Ascending aorta (tissue), 2 donors: ENCODE measurements at regions not wholly inside any gene's neighbourhood (a gene's known extent, or its start where the extent isn't known, plus 50 kb on each side); places are given as distances from the start of the nearest gene placed in this dataset.

ENCODE experiments used
- DNase-seq, 2 donors: peaks; one replicate each; pipeline ENCODE4 v3.0.0-alpha.2; 2019; ENCODE audit warnings: low spot score in 2 of 2
- H3K27ac ChIP-seq, 2 donors: fragments of 200-600 bp; sonication (generic); one replicate each; pipeline ENCODE4 v1.5.1; 2016 to 2017; ENCODE audit warnings: mild to moderate bottlenecking in 1 of 2
- H3K27me3 ChIP-seq: fragments of 200-600 bp; sonication (generic); one replicate; pipeline ENCODE4 v1.5.1; 2017
- H3K36me3 ChIP-seq, 2 donors: fragments of 200-600 bp; sonication (generic); one replicate each; pipeline ENCODE4 v1.5.1; 2016
- H3K4me1 ChIP-seq, 2 donors: fragments of 200-600 bp; sonication (generic); one replicate each; pipeline ENCODE4 v1.5.1; 2016 to 2017; ENCODE audit warnings: mild to moderate bottlenecking in 1 of 2
- H3K4me3 ChIP-seq, 2 donors: fragments of 200-600 bp; sonication (generic); one replicate each; pipeline ENCODE4 v1.5.1; 2016 to 2017; ENCODE audit warnings: mild to moderate bottlenecking in 1 of 2
- H3K9me3 ChIP-seq, 2 donors: fragments of 200-600 bp; sonication (generic); one replicate each; pipeline ENCODE4 v1.5.1; 2016
- CTCF ChIP-seq, 3 experiments: fragments of 200-600 bp in 2 of 3; fragments of 450-650 bp in 1 of 3; sonication (generic) in 2 of 3; IDR thresholded peaks; one replicate each; pipeline ENCODE4 v1.5.1; 2016 to 2019; ENCODE audit warnings: antibody characterized with exemption in 3 of 3, mild to moderate bottlenecking in 1 of 3, moderate library complexity in 1 of 3
- intact Hi-C: fragments of 100-400 bp; cut with DNase I; formaldehyde crosslinking; loops from one replicate; pipeline ENCODE4 v1.15.1; 2023

- no peak overlapping the region for H3K4me3 ChIP-seq
- no peaks in the 10 kb centered on the region for H3K27me3 ChIP-seq
- H3K9me3 ChIP-seq, result no peaks in the 10 kb centered on the region
- H3K36me3 ChIP-seq, result no peaks in the 10 kb centered on the region
- no peak overlapping the region for H3K27ac ChIP-seq
- TF ChIP-seq CTCF (IDR thresholded peaks at IDR 0.05), result no peak
- no peak for DNase-seq
- H3K4me1 ChIP-seq, result no peaks in the 10 kb centered on the region
- intact Hi-C loops, result no loop called here
Measured at GRCh38 chr20:55597526-55597925, 407.8 kb downstream of the CBLN4 start.

GRCh38 chr20:55596431-55596830, 408.9 kb downstream of the CBLN4 start:
- H3K9me3 ChIP-seq, result no peaks in the 10 kb centered on the region
- H3K27ac ChIP-seq, result no peak overlapping the region
- H3K36me3 ChIP-seq, result no peaks in the 10 kb centered on the region
- H3K4me3 ChIP-seq, result no peak overlapping the region
- no peaks in the 10 kb centered on the region for H3K4me1 ChIP-seq
- intact Hi-C loops, result no loop called here
- H3K27me3 ChIP-seq, result no peaks in the 10 kb centered on the region
- DNase-seq, result no peak
- TF ChIP-seq CTCF (IDR thresholded peaks at IDR 0.05), result no peak

- Histone ChIP-seq H3K27ac (no peak overlapping the region), H3K9me3 (no peaks in the 10 kb centered on the region), H3K4me3 (no peak overlapping the region), H3K27me3 (no peaks in the 10 kb centered on the region), H3K4me1 (no peaks in the 10 kb centered on the region), H3K36me3 (no peaks in the 10 kb centered on the region)
- DNase-seq, result no peak
- intact Hi-C loops, result no loop called here
- TF ChIP-seq CTCF (IDR thresholded peaks at IDR 0.05), result no peak
Measured at GRCh38 chr20:55592866-55593265, 412.5 kb downstream of the CBLN4 start.

GRCh38 chr20:55586610-55587009, 418.7 kb downstream of the CBLN4 start:
- H3K27me3 ChIP-seq, result no peaks in the 10 kb centered on the region
- intact Hi-C loops, result no loop called here
- no peaks in the 10 kb centered on the region for H3K9me3 ChIP-seq
- no peak overlapping the region for H3K27ac ChIP-seq
- DNase-seq, result no peak
- no peaks in the 10 kb centered on the region for H3K36me3 ChIP-seq
- no peak for TF ChIP-seq CTCF (IDR thresholded peaks at IDR 0.05)
- H3K4me1 ChIP-seq, result no peaks in the 10 kb centered on the region
- H3K4me3 ChIP-seq, result no peak overlapping the region

- H3K4me3 ChIP-seq, result no peak overlapping the region
- no peak overlapping the region for H3K27ac ChIP-seq
- intact Hi-C loops, result no loop called here
- H3K27me3 ChIP-seq, result no peaks in the 10 kb centered on the region
- H3K36me3 ChIP-seq, result no peaks in the 10 kb centered on the region
- H3K9me3 ChIP-seq, result no peaks in the 10 kb centered on the region
- no peak for TF ChIP-seq CTCF (IDR thresholded peaks at IDR 0.05)
- no peak for DNase-seq
- H3K4me1 ChIP-seq, result no peaks in the 10 kb centered on the region
Measured at GRCh38 chr20:55584964-55585363, 420.4 kb downstream of the CBLN4 start.

GRCh38 chr20:55584307-55584706, 421.0 kb downstream of the CBLN4 start:
- TF ChIP-seq CTCF (IDR thresholded peaks at IDR 0.05), result no peak
- Histone ChIP-seq H3K27me3 (no peaks in the 10 kb centered on the region), H3K36me3 (no peaks in the 10 kb centered on the region), H3K27ac (no peak overlapping the region), H3K4me3 (no peak overlapping the region), H3K4me1 (no peaks in the 10 kb centered on the region), H3K9me3 (no peaks in the 10 kb centered on the region)
- DNase-seq, result no peak
- intact Hi-C loops, result no loop called here
